ENCODE measurements at regions not wholly inside any gene's neighbourhood (a gene's known extent, or its start where the extent isn't known, plus 50 kb on each side); places are given as distances from the start of the nearest gene placed in this dataset.
A peak's percentile ranks its signal among the peaks of the same experiment; 100 is the strongest.
"Not testable (repeated sequence)": the region's sequence is repeated elsewhere in the genome, so short reads cannot be mapped to it uniquely, and the experiment has no call there.

- no peak for DNase-seq (ENCODE audit: low spot score in 2 of 2)
- FAIRE-seq = no peak
These were observed 329.3 kb downstream of the C1D start for GRCh38 chr2:67733517-67733916.

DNA sequence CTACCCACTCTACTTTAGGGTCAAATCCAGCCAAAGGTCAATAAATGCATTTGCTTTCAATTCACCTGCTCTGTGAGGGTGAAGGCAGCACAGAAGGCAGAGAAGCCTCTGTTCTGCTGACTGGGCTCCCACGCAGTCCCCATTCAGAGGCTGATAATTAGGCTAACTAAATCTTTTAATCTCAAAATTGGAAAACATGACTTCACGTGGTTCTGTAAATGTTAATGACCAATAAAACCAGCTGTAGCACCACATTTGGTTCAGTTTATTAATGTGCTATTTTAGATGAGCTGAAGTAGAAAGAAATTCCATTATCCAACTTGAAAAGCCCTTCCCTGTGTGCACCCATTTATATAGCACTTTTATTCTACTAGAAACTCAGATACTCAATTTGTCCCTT is 310.6 kb downstream of the C1D start:
- FAIRE-seq (no peak), DNase-seq (ENCODE audit: low spot score in 2 of 2) (no peak)

DNA sequence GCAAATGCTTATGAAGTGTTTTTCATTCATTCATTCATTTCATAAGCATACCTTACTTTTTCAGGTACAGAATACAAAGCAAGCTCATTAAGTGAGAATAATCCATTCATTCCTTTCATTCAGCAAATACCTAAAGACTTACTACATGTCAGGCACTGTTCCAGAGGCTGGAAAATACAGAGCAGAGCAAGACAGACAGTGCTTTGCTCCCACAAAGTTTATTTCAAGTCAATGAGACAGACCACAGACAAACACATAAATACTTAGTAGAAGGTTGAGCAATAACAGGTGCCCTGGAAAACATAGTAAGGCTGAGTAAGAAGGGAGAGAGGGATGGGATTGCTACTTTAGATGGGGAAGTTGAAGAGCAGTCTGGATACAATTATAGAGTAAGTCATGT is 309.8 kb downstream of the C1D start:
- FAIRE-seq = no peak

DNA sequence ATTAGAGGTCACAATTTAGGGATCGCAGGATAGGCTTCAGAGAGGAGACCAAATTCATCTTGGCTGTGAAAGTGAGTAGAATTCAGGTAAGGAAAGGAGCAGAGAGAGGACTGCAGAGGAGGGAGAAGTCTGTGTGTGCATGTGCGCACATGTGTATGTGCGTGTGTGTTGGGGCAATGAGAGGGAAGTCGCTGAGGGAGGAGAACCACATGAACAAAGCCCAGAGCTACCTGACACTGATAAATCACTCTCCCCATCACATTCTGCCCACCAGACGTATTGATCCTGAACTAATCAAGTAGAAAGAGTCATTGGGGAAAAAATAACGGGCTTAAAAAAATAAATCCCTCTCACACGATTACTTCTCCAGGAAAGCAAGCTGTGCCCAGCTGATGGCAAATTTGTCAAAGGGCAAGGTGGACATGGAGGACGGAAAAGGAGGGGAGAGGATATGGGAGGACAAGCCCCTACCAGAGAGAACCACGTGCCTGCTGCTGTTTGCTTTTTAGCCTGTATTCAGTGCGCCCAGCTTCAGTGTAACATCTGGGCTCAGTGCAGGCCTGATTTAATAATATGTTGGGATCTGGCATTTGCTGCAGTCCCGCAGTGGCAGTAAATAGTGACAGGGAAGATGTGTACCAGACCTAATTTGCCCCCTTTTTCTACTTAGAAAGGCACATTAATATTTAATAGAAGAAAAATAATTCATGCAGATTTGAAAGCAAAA is 307.5 kb downstream of the C1D start:
- FAIRE-seq = no peak
- DNase-seq (ENCODE audit: low spot score in 2 of 2) = no peak

More for the DNA sequence above, 309.8 kb downstream of the C1D start:
- no peak for DNase-seq (ENCODE audit: low spot score in 2 of 2)

GRCh38 chr2:67760995-67761394 is 301.8 kb downstream of the C1D start:
- FAIRE-seq = no peak
- no peak for DNase-seq (ENCODE audit: low spot score in 2 of 2)

DNA sequence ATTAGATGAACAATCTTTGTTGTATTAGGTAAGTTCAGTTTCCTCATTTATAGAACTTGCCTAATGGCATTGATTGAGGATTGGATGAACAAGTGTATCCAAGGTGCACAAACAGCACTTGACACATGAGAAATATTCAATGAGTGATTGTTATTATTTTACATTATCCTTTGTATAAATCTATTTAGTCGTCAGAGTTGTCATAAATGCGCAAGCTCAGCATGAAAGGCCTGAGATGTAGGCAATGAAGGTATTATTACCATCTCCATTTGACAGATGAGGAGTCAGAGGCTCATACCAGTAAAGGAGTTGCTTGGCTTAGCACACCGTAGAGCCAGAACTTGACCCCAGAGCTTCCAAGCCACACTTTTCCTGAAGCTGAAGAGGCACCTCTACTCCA is 291.4 kb downstream of the C1D start:
- no peak for DNase-seq (ENCODE audit: low spot score in 2 of 2)
- FAIRE-seq = no peak

DNA sequence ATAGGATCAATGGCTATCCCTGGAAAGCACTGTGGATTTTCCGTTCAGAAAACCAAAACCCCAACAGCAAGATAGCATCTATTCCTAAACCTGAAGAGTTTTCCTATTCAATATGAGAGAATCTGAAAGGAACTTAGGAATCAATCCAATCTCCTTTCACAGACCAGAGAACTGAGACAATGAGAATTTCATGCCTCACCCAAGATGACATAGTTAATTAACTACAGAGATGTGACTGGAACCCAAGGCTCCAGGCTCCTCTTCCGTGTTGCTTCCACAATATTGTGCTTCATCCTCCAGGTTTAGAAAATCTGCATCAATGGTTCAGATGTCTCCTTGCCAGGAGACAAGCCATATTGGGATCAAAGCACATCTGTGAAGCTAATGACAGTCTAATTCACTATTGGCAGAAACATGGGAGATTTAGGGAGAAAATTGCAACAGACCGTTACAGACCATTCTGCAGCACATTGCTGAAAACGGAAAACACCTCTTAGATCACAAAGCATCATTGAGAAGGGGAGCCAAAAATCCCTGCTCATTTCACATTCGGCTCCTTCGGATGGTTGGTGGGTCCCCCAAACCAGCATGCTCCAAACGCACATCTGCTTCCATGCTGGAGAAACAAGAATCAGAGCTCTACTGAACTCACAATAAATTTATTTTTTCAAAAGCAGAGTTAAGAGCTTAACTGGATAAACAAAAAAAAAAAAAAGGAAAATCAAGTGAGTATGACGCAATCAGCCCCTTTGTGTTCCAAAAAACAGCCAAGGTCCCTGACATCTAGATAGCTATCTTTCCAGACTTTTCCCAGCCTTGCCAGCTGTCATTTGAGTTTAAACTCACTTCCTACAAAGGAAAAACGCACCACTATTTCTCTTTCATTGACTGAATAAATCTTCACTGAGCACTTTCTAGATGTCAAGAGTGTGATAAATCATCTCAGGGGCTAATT is 290.3 kb downstream of the C1D start:
- no peak for FAIRE-seq
- DNase-seq (ENCODE audit: low spot score in 2 of 2) = no peak

DNA sequence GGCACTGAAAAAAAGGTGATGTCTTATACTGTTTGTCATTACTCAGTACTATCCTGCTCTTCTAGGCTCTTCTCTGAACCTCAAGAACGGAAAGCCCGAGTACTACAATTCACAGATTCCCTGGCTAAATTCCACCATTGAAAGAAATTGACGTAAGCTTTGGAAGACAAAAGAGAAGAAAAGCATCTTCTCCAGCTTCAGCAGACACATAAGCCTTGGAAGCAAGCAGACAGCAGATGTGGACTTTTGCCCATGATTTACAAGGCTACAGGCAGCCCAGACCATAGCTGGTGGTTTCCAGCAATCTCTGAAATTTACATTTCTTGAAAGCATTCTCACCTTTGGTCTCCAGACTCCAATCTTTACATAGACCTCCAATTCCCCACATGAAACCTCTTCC is 289.0 kb downstream of the C1D start:
- DNase-seq (ENCODE audit: low spot score in 2 of 2) (no peak), FAIRE-seq (no peak)

DNA sequence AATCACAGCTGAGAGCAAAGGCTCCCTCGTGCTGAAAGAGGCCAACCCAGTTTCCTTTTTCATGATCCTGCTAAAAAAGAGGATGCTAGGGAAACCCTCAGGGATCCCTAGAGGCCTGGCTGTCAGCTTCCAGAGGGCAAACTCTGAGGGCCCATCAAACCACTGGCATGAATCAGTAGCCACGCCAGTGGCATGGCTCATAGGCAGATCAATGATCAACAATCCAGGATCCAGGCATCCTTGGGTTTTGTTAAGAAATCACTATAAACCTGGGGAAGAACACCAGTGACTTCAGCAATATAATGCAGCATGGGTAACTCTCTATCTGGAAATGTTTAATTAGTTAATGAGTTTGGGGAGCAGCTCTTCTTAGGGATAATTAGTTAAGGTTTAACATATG is 286.5 kb downstream of the C1D start:
- DNase-seq (ENCODE audit: low spot score in 2 of 2) (no peak), FAIRE-seq (no peak)

DNA sequence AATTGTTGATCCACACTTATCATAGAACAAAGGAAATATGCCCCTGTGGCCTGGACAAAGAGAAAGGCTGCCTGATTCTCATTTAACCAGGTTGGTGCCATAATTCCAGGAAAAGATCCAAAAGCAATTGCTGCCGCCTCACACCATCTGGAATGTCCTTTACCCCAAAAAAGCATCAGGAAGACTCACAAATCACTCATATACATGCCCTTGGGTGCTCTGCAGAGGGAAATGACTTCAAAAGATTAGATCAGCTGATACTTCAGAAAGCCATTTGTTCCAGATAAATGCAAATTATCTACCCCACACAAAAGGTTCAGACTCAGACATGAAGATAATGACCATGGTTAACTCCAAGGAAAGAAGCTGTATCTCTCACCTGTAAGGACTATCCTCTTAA is 285.8 kb downstream of the C1D start:
- DNase-seq (ENCODE audit: low spot score in 2 of 2) (no peak), FAIRE-seq (no peak)

DNA sequence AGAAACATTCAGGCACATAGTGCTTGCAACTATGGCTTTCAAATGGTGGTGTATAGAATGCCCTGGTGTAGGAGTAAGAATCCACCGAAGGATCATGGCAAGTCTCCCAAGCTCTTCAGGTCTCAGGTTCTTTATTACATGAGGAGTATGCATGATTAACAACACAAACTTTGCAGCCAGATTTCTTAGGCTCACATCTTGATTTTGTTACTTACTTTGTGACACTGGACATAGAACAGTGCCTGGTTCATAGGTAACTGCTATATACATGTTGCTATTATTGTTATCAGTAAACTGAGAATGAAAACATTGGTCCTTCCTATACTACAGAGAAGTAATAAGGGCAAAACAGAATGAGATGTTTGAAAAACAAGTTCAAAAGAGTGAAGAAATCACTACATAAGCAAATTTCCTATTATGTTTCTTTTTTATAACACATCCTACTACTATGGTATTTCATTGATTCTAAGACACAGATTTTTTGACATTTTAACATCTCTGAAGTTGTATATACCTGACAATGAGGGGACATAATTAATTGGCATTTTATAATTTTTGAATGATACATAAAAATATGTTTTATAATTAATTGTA is 284.9 kb downstream of the C1D start:
- FAIRE-seq (peak; percentile 13), DNase-seq (ENCODE audit: low spot score in 2 of 2) (no peak)

GRCh38 chr2:67780841-67781240 is 282.0 kb downstream of the C1D start:
- FAIRE-seq; DNase-seq (ENCODE audit: low spot score in 2 of 2): not testable (repeated sequence)

DNA sequence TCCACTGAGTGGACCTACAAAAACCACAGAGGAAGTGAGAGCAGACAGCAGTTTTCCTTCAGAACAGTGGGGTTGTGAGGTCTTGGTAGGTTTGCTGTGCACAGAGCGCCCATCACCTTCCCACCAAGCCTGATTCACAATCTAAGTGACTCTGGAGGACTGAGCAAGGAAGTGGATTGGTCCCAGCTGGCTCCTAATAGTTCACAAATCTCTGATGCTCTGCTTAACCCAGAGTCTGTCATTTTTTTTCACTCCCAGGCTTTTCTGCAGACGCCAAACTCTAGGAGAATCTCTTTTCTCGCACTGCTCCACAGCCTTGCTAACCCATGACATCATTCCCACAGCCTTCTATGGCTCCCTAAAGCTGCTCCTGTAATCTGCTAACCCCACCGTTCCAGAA is 280.4 kb downstream of the C1D start:
- DNase-seq (ENCODE audit: low spot score in 2 of 2) = no peak
- FAIRE-seq = no peak

DNA sequence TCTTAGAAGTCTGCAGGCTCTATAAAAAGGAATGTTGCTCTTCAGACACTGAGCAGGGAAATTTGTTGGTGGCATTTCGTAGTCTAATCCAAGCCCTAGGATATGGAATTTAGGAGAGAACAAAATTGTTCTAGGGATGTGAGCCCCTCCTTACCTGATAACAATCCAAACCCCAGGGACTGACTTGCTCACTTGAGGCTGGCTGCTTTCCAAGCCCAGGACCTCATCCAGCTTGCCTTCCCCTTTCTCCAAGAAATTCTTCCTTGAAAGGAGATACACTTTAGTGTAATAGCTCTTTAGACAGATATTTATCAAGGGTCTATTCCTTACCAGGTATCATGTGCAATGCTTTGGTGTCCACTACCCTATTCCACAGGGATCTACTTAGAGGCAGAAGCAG is 279.8 kb downstream of the C1D start:
- no peak for DNase-seq (ENCODE audit: low spot score in 2 of 2)
- FAIRE-seq = no peak

GRCh38 chr2:67790622-67791021 is 272.2 kb downstream of the C1D start:
- FAIRE-seq = no peak
- DNase-seq (ENCODE audit: low spot score in 2 of 2) = no peak

- no peak for DNase-seq (ENCODE audit: low spot score in 2 of 2)
- no peak for FAIRE-seq
These were observed 270.6 kb downstream of the C1D start for GRCh38 chr2:67792191-67792590.

DNA sequence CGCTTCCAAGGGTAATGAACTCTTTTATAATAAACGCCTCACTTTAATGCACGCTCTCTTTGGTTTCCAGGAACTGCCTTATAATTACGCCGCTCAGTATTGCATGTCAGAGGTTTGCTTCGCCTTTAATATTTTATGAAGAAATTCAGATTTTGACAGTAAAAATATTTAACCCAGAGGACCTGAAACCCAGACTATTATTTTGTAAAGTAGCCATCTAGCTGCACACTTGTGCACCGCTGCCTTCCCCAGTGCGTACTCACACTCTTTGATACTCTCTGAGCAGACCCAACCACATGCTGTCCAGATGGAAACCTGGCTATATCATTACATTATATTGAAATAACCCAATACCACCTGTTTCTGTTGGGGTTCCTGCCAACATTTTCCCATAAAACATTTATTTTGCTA is 270.1 kb downstream of the C1D start:
- no peak for DNase-seq (ENCODE audit: low spot score in 2 of 2)
- no peak for FAIRE-seq

- FAIRE-seq (no peak), DNase-seq (ENCODE audit: low spot score in 2 of 2) (no peak)
These were observed 264.8 kb downstream of the C1D start for GRCh38 chr2:67797801-67798540.

- DNase-seq (ENCODE audit: low spot score in 2 of 2) (no peak), FAIRE-seq (no peak)
These were observed 264.2 kb downstream of the C1D start for GRCh38 chr2:67798541-67799160.

- DNase-seq (ENCODE audit: low spot score in 2 of 2) (no peak), FAIRE-seq (no peak)
These were observed 262.9 kb downstream of the C1D start for GRCh38 chr2:67799886-67800285.

All from frontal cortex (tissue), 3 donors.